ENCODE measurements at regions not wholly inside any gene's neighbourhood (a gene's known extent, or its start where the extent isn't known, plus 50 kb on each side); places are given as distances from the start of the nearest gene placed in this dataset.

- Histone ChIP-seq H3K9me3 (ENCODE audit: control insufficient read depth in 1 of 2, insufficient read depth in 1 of 2, low read length in 2 of 2) (peaks cover 0 to 23% of the 10 kb centered on the region in 2 experiments), H3K4me3 (ENCODE audit: low read length) (no peak overlapping the region), H3K36me3 (ENCODE audit: insufficient read depth, low read length) (no peaks in the 10 kb centered on the region), H3K27me3 (ENCODE audit: control insufficient read depth in 1 of 2, insufficient read depth in 2 of 2, low read length in 2 of 2) (no peaks in the 10 kb centered on the region), H3K27ac (ENCODE audit: low read depth in 1 of 2, low read length in 2 of 2) (no peak overlapping the region), H3K4me1 (ENCODE audit: insufficient read depth, low read length) (no peaks in the 10 kb centered on the region)
- no peaks in the 10 kb centered on the region for H3K36me3 Mint-ChIP-seq (ENCODE audit: low read depth)
- H3K9me3 Mint-ChIP-seq = peaks cover 5% of the 10 kb centered on the region
- ATAC-seq (ENCODE audit: poor library complexity) (no peak), DNase-seq (no peak)
- no peaks in the 10 kb centered on the region for H3K4me1 Mint-ChIP-seq (ENCODE audit: low read depth)
- CTCF ChIA-PET = no interaction called here
- POLR2A ChIA-PET = no interaction called here
- no peak overlapping the region for H3K4me3 Mint-ChIP-seq
- intact Hi-C loops (cut with DNase I, micrococcal nuclease) = no loop called here
- TF ChIP-seq, protein P1, sequence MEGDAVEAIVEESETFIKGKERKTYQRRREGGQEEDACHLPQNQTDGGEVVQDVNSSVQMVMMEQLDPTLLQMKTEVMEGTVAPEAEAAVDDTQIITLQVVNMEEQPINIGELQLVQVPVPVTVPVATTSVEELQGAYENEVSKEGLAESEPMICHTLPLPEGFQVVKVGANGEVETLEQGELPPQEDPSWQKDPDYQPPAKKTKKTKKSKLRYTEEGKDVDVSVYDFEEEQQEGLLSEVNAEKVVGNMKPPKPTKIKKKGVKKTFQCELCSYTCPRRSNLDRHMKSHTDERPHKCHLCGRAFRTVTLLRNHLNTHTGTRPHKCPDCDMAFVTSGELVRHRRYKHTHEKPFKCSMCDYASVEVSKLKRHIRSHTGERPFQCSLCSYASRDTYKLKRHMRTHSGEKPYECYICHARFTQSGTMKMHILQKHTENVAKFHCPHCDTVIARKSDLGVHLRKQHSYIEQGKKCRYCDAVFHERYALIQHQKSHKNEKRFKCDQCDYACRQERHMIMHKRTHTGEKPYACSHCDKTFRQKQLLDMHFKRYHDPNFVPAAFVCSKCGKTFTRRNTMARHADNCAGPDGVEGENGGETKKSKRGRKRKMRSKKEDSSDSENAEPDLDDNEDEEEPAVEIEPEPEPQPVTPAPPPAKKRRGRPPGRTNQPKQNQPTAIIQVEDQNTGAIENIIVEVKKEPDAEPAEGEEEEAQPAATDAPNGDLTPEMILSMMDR (IDR thresholded peaks at IDR 0.05) = no peak
- H3K27me3 Mint-ChIP-seq = no peaks in the 10 kb centered on the region
- H3K27ac Mint-ChIP-seq = no peak overlapping the region
Observed at GRCh38 chr12:130064999-130065398, 97.3 kb upstream of the FZD10 start.

- no peak for DNase-seq
- POLR2A ChIA-PET = no interaction called here
- Histone ChIP-seq H3K4me3 (ENCODE audit: low read length) (no peak overlapping the region), H3K36me3 (ENCODE audit: insufficient read depth, low read length) (no peaks in the 10 kb centered on the region), H3K27me3 (ENCODE audit: control insufficient read depth in 1 of 2, insufficient read depth in 2 of 2, low read length in 2 of 2) (no peaks in the 10 kb centered on the region), H3K4me1 (ENCODE audit: insufficient read depth, low read length) (no peaks in the 10 kb centered on the region), H3K27ac (ENCODE audit: low read depth in 1 of 2, low read length in 2 of 2) (no peak overlapping the region), H3K9me3 (ENCODE audit: control insufficient read depth in 1 of 2, insufficient read depth in 1 of 2, low read length in 2 of 2) (peaks cover 0 to 26% of the 10 kb centered on the region in 2 experiments)
- H3K27me3 Mint-ChIP-seq = no peaks in the 10 kb centered on the region
- peaks cover 3% of the 10 kb centered on the region for H3K9me3 Mint-ChIP-seq
- no peak for ATAC-seq (ENCODE audit: poor library complexity)
- CTCF ChIA-PET = no interaction called here
- intact Hi-C loops (cut with DNase I, micrococcal nuclease) = no loop called here
- no peaks in the 10 kb centered on the region for H3K36me3 Mint-ChIP-seq (ENCODE audit: low read depth)
- no peak overlapping the region for H3K27ac Mint-ChIP-seq
- H3K4me1 Mint-ChIP-seq (ENCODE audit: low read depth) = no peaks in the 10 kb centered on the region
- H3K4me3 Mint-ChIP-seq = no peak overlapping the region
- TF ChIP-seq, protein P1 (IDR thresholded peaks at IDR 0.05) = no peak
Observed at GRCh38 chr12:130066742-130067141, 95.5 kb upstream of the FZD10 start.

DNA sequence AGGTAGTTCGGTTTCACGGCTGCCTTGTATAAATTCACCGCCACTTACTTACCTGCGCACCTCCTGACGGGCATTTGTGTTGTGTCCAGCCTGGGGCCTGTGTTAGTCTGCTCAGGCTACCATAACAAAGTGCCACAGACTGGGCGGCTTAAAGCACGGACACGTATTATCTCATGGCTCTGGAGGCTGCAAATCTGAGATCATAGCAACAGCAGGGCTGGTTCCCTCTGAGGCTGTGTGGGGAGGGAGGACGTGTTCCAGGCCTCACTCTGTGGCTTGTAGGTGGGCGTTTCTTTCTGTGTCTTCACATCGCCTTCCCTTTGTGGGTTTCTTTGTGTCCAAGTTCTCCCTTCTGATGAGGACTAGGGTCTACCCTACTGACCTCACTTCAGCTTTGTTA is 93.5 kb upstream of the FZD10 start:
- Mint-ChIP-seq H3K4me1 (ENCODE audit: low read depth) (no peaks in the 10 kb centered on the region), H3K9me3 (no peaks in the 10 kb centered on the region), H3K4me3 (no peak overlapping the region), H3K27ac (no peak overlapping the region), H3K27me3 (no peaks in the 10 kb centered on the region), H3K36me3 (ENCODE audit: low read depth) (no peaks in the 10 kb centered on the region)
- Histone ChIP-seq H3K27me3 (ENCODE audit: control insufficient read depth in 1 of 2, insufficient read depth in 2 of 2, low read length in 2 of 2) (no peaks in the 10 kb centered on the region), H3K36me3 (ENCODE audit: insufficient read depth, low read length) (no peaks in the 10 kb centered on the region), H3K9me3 (ENCODE audit: control insufficient read depth in 1 of 2, insufficient read depth in 1 of 2, low read length in 2 of 2) (peaks cover 0 to 22% of the 10 kb centered on the region in 2 experiments), H3K27ac (ENCODE audit: low read depth in 1 of 2, low read length in 2 of 2) (no peak overlapping the region), H3K4me3 (ENCODE audit: low read length) (no peak overlapping the region), H3K4me1 (ENCODE audit: insufficient read depth, low read length) (no peaks in the 10 kb centered on the region)
- CTCF ChIA-PET = no interaction called here
- intact Hi-C loops (cut with DNase I, micrococcal nuclease) = no loop called here
- ATAC-seq (ENCODE audit: poor library complexity) (no peak), DNase-seq (no peak)
- POLR2A ChIA-PET = interaction anchor here (0.6 kb wide), 1 partner anchor 9 kb away, joined by 3 read pairs; no protein-coding TSS in a partner anchor
- TF ChIP-seq, protein P1 (IDR thresholded peaks at IDR 0.05) = no peak

All from CD4-positive, alpha-beta T cell (primary cell).